Activated CD8-positive, alpha-beta T cell treated with anti-CD3 and anti-CD28 coated beads, Interleukin-2, amount 10 ng/mL, durations not matched to agents 7 days and 5 days (primary cell): ENCODE measurements at regions not wholly inside any gene's neighbourhood (a gene's known extent, or its start where the extent isn't known, plus 50 kb on each side); places are given as distances from the start of the nearest gene placed in this dataset.

ENCODE experiments used
- ATAC-seq: fragments of 150-1000 bp; cut with Tn5 transposase; one replicate; pipeline ENCODE4 v1.10.0; 2021; ENCODE audit warnings: moderate library complexity
- CTCF ChIA-PET: fragments of 350-600 bp; sonication (Branson Sonifier 250); formaldehyde crosslinking; loops from one replicate; lab custom pipeline; 2021; ENCODE audit warnings: antibody characterized with exemption; lab: Charles Lee
- POLR2A ChIA-PET: fragments of 350-600 bp; sonication (Branson Sonifier 250); formaldehyde crosslinking; loops from one replicate; lab custom pipeline; 2021; ENCODE audit warnings: antibody characterized with exemption; lab: Charles Lee
- DNase-seq: peaks from one replicate; pipeline ENCODE4 v3.0.0-alpha.2; 2020
- H3K27ac Mint-ChIP-seq: one replicate; pipeline ENCODE4 v1.8.0; 2021; ENCODE audit warnings: mild to moderate bottlenecking, mixed read lengths
- H3K27me3 Mint-ChIP-seq: one replicate; pipeline ENCODE4 v1.8.0; 2021; ENCODE audit warnings: low read depth, mixed read lengths
- H3K36me3 Mint-ChIP-seq: one replicate; pipeline ENCODE4 v1.8.0; 2021; ENCODE audit warnings: low read depth, mixed read lengths
- H3K4me1 Mint-ChIP-seq: one replicate; pipeline ENCODE4 v1.8.0; 2021; ENCODE audit warnings: low read depth, mixed read lengths
- H3K4me3 Mint-ChIP-seq: one replicate; pipeline ENCODE4 v1.8.0; 2021; ENCODE audit warnings: mild to moderate bottlenecking, mixed read lengths
- H3K9me3 Mint-ChIP-seq: one replicate; pipeline ENCODE4 v1.8.0; 2022; ENCODE audit warnings: mixed read lengths; ENCODE audit not compliant: insufficient read depth

GRCh38 chr12:61797266-61797665, 462.9 kb upstream of the USP15 start:
- H3K4me1 Mint-ChIP-seq = no peaks in the 10 kb centered on the region
- H3K36me3 Mint-ChIP-seq = no peaks in the 10 kb centered on the region
- DNase-seq (no peak), ATAC-seq (no peak)
- no peaks in the 10 kb centered on the region for H3K9me3 Mint-ChIP-seq
- ChIA-PET CTCF (no interaction called here), POLR2A (no interaction called here)
- no peaks in the 10 kb centered on the region for H3K27me3 Mint-ChIP-seq
- H3K4me3 Mint-ChIP-seq = no peak overlapping the region
- no peak overlapping the region for H3K27ac Mint-ChIP-seq

- DNase-seq (no peak), ATAC-seq (no peak)
- Mint-ChIP-seq H3K36me3 (no peaks in the 10 kb centered on the region), H3K27me3 (no peaks in the 10 kb centered on the region), H3K27ac (no peak overlapping the region), H3K4me1 (no peaks in the 10 kb centered on the region), H3K4me3 (no peak overlapping the region), H3K9me3 (no peaks in the 10 kb centered on the region)
- ChIA-PET CTCF (no interaction called here), POLR2A (no interaction called here)
Measured at GRCh38 chr12:61798778-61799177, 461.4 kb upstream of the USP15 start.

DNA sequence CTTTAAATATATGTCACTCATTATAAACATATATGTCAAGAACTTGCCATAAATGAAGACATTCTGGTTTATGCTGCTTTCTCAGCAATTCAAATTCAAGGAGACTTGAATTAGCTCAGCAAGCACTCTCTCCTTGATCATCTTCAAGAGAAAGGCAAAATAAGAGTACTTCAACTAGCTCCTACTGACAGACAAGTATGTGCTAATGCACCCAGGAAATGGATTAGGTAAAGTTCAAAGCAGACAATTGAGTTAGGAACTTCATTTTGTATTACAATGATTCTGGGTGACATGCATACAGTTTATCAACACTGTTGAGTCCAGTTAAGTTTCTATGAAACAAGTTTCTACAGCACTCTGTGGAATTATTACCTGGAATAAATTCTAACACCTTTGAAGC, 455.9 kb upstream of the USP15 start:
- POLR2A ChIA-PET = no interaction called here
- DNase-seq (no peak), ATAC-seq (no peak)
- H3K27ac Mint-ChIP-seq = no peak overlapping the region
- no peaks in the 10 kb centered on the region for H3K9me3 Mint-ChIP-seq
- no peaks in the 10 kb centered on the region for H3K4me1 Mint-ChIP-seq
- no peaks in the 10 kb centered on the region for H3K27me3 Mint-ChIP-seq
- H3K4me3 Mint-ChIP-seq = no peak overlapping the region
- H3K36me3 Mint-ChIP-seq = no peaks in the 10 kb centered on the region
- CTCF ChIA-PET = no interaction called here

DNA sequence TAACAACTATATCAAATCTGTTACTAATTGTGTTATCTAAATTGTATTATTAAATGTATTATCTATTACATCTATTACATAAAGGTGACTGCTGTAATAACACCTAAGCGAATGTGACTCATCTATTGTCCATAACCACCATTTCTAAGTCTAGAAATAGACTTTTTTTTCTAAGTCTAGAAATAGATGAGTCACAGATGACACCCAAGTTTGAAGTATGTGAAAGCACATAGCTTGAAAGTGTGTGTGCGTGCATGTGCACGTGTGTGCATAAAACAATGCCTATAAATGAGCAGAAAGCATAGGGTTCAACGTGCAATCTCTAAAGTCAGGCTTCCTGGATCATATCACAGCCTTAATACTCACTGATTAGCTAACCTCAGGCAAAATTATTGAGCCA, 451.3 kb upstream of the USP15 start:
- Mint-ChIP-seq H3K9me3 (no peaks in the 10 kb centered on the region), H3K36me3 (no peaks in the 10 kb centered on the region), H3K4me1 (no peaks in the 10 kb centered on the region), H3K27ac (no peak overlapping the region), H3K27me3 (no peaks in the 10 kb centered on the region), H3K4me3 (no peak overlapping the region)
- DNase-seq (no peak), ATAC-seq (no peak)
- POLR2A ChIA-PET = no interaction called here
- CTCF ChIA-PET = no interaction called here

GRCh38 chr12:61810486-61810885, 449.7 kb upstream of the USP15 start:
- H3K27me3 Mint-ChIP-seq = no peaks in the 10 kb centered on the region
- no peaks in the 10 kb centered on the region for H3K36me3 Mint-ChIP-seq
- no peak for ATAC-seq
- H3K27ac Mint-ChIP-seq = no peak overlapping the region
- DNase-seq = no peak
- CTCF ChIA-PET = no interaction called here
- H3K4me3 Mint-ChIP-seq = no peak overlapping the region
- no peaks in the 10 kb centered on the region for H3K9me3 Mint-ChIP-seq
- POLR2A ChIA-PET = no interaction called here
- no peaks in the 10 kb centered on the region for H3K4me1 Mint-ChIP-seq

DNA sequence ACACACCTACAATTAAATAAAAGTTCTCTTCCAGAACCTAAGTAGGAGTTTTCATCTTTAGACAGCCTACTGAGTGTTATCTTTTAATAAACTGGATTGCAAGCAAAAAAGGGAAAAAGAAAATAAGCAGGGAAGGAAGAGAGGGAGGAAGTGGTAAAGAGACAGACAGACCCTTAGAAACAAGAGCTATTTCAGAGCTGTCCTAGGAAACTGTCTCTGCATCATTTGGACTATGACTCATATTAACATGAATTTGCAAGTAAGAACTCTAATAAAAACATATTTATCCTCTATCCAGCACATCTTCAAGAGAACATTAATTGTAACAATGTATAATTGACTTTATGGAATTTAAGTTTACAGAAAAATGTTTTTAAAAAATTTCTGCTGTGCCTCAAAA, 438.8 kb upstream of the USP15 start:
- ATAC-seq (no peak), DNase-seq (no peak)
- H3K4me1 Mint-ChIP-seq = no peaks in the 10 kb centered on the region
- ChIA-PET POLR2A (no interaction called here), CTCF (interaction anchor here (1.0 kb wide), 1 partner anchor 10 kb away, joined by 3 read pairs; no protein-coding TSS in a partner anchor)
- H3K36me3 Mint-ChIP-seq = no peaks in the 10 kb centered on the region
- no peaks in the 10 kb centered on the region for H3K9me3 Mint-ChIP-seq
- no peak overlapping the region for H3K4me3 Mint-ChIP-seq
- no peaks in the 10 kb centered on the region for H3K27me3 Mint-ChIP-seq
- H3K27ac Mint-ChIP-seq = no peak overlapping the region

DNA sequence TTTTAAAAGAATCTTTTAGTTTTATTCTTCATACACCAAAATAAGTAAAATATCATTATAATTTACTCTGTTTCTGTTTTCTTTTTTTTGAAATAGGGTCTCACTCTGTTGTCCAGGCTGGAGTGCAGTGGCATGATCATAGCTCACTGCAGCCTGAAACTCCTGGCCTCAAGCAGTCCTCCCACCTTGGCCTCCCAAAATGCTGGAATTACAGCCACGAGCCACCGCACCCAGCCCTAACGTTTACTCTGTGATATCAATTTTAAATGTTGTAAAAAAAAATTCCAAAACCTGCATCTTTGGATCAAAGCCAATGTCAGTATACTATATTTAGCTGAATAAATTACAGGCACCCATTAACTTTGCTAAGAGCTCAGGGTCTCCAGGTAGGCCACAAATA, 437.1 kb upstream of the USP15 start:
- H3K27me3 Mint-ChIP-seq = no peaks in the 10 kb centered on the region
- no peak for DNase-seq
- no peak overlapping the region for H3K27ac Mint-ChIP-seq
- H3K9me3 Mint-ChIP-seq = no peaks in the 10 kb centered on the region
- POLR2A ChIA-PET = no interaction called here
- no peak for ATAC-seq
- no peak overlapping the region for H3K4me3 Mint-ChIP-seq
- CTCF ChIA-PET = no interaction called here
- H3K4me1 Mint-ChIP-seq = no peaks in the 10 kb centered on the region
- H3K36me3 Mint-ChIP-seq = no peaks in the 10 kb centered on the region

- Mint-ChIP-seq H3K9me3 (no peaks in the 10 kb centered on the region), H3K27me3 (no peaks in the 10 kb centered on the region), H3K4me3 (no peak overlapping the region), H3K4me1 (no peaks in the 10 kb centered on the region), H3K27ac (no peak overlapping the region), H3K36me3 (no peaks in the 10 kb centered on the region)
- ChIA-PET POLR2A (no interaction called here), CTCF (no interaction called here)
- DNase-seq (no peak), ATAC-seq (no peak)
Measured at GRCh38 chr12:61846765-61847164, 413.4 kb upstream of the USP15 start.

DNA sequence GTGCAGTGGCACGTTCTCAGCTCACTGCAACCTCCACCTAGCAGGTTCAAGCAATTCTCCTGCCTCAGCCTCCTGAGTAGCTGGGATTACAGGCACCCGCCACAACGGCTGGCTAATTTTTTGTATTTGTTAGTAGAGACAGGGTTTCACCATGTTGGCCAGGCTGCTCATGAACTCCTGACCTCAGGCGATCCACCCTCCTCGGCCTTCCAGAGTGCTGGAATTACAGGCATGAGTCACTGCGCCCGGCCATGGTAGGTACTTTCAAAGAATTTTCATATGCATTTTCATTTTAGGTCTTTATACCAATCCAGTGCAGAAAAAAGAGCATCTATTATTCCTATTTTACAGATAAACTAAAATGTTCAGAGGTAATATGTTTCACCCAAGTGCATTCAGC, 411.3 kb upstream of the USP15 start:
- DNase-seq = no peak
- ChIA-PET CTCF (no interaction called here), POLR2A (no interaction called here)
- Mint-ChIP-seq H3K27me3 (no peaks in the 10 kb centered on the region), H3K9me3 (peaks cover under 1% of the 10 kb centered on the region), H3K4me1 (no peaks in the 10 kb centered on the region), H3K4me3 (no peak overlapping the region), H3K27ac (no peak overlapping the region), H3K36me3 (no peaks in the 10 kb centered on the region)
- no peak for ATAC-seq

DNA sequence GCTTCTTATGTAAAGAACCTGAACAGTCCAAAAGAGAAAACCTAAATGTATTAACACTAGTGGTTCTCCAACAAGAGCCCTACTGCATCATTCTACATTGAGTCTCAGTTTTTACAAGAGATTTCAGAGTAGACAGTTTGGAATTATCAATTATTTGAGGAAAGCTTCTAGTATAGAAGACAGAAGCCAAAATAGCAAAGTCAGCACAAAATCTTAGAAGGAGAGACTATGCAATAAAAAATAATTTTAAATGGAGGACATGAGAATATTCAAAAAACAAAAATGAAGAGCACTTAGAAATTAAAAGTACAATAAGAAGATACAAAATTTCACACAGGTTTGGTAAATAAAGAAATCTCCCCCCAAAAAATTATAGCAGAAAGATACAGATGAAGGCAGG, 406.3 kb upstream of the USP15 start:
- H3K27me3 Mint-ChIP-seq = no peaks in the 10 kb centered on the region
- H3K36me3 Mint-ChIP-seq = no peaks in the 10 kb centered on the region
- ChIA-PET POLR2A (no interaction called here), CTCF (no interaction called here)
- DNase-seq (no peak), ATAC-seq (no peak)
- peaks cover 3% of the 10 kb centered on the region for H3K9me3 Mint-ChIP-seq
- no peak overlapping the region for H3K4me3 Mint-ChIP-seq
- H3K4me1 Mint-ChIP-seq = no peaks in the 10 kb centered on the region
- H3K27ac Mint-ChIP-seq = no peak overlapping the region

DNA sequence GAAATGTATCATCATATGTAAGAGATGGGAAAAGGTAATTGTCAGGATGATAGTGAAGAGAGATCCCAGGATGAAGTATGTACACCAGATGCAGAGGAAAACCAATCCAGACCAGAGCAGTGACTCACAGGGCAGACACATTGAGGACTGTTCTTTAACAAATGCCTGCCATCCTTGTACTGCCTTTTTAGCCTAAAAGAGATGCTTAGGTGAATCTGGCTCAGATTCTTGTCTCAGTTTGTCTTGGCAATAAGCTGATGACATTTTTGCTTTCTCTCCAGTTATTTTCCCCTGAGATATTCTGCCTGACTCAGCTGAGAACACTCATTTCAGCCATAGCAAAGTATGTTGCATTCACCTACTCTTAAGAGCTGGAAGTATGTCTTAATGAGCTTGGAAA, 405.3 kb upstream of the USP15 start:
- H3K4me3 Mint-ChIP-seq = no peak overlapping the region
- POLR2A ChIA-PET = no interaction called here

GRCh38 chr12:61857968-61858367, 402.2 kb upstream of the USP15 start:
- ATAC-seq = no peak
- H3K36me3 Mint-ChIP-seq = no peaks in the 10 kb centered on the region
- H3K27ac Mint-ChIP-seq = no peak overlapping the region
- H3K4me1 Mint-ChIP-seq = no peaks in the 10 kb centered on the region
- ChIA-PET CTCF (no interaction called here), POLR2A (no interaction called here)
- no peak for DNase-seq
- H3K27me3 Mint-ChIP-seq = peaks cover 2% of the 10 kb centered on the region
- H3K4me3 Mint-ChIP-seq = no peak overlapping the region
- peaks cover 3% of the 10 kb centered on the region for H3K9me3 Mint-ChIP-seq

More for the DNA sequence above, 405.3 kb upstream of the USP15 start:
- Mint-ChIP-seq H3K4me1 (no peaks in the 10 kb centered on the region), H3K9me3 (peaks cover 3% of the 10 kb centered on the region), H3K27me3 (no peaks in the 10 kb centered on the region), H3K27ac (no peak overlapping the region), H3K36me3 (no peaks in the 10 kb centered on the region)
- DNase-seq (no peak), ATAC-seq (no peak)
- CTCF ChIA-PET = no interaction called here

DNA sequence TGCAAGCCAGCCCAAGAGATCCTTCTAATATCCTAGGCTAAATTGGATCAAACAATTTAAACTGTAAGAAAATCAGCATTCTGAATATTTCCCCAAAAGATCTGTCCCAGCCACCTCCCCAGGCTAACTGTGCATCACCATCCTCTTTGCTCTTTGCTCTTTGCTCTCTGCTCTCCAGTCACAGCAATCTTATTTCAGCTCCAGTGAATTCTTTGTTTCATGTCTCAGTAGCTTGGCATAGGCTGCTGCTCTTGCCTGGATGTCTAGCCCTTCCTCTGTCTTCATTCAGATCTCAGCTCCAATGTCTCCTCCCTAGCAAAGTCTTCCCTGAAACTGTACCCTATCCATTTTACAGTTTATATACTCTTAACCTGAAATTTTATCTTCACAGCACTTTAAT, 399.8 kb upstream of the USP15 start:
- H3K27ac Mint-ChIP-seq = no peak overlapping the region
- peaks cover 2% of the 10 kb centered on the region for H3K27me3 Mint-ChIP-seq
- no peaks in the 10 kb centered on the region for H3K36me3 Mint-ChIP-seq
- CTCF ChIA-PET = no interaction called here
- ATAC-seq (no peak), DNase-seq (no peak)
- H3K9me3 Mint-ChIP-seq = no peaks in the 10 kb centered on the region
- POLR2A ChIA-PET = no interaction called here
- no peaks in the 10 kb centered on the region for H3K4me1 Mint-ChIP-seq
- H3K4me3 Mint-ChIP-seq = no peak overlapping the region
